A673 (cell line): ENCODE measurements at regions not wholly inside any gene's neighbourhood (a gene's known extent, or its start where the extent isn't known, plus 50 kb on each side); places are given as distances from the start of the nearest gene placed in this dataset.

ENCODE experiments used
- BruUV-seq: library from RNA; stranded (reverse); fragments of 400-500 nt; replicated peaks from 2 replicates; lab custom pipeline; 2021; lab: Mats Ljungman, UMichigan
- CTCF ChIA-PET: fragments of 300-600 bp; sonication (Branson Sonifier 250); formaldehyde crosslinking; loops from one replicate; lab custom pipeline; 2022; ENCODE audit warnings: antibody characterized with exemption; lab: Charles Lee
- POLR2A ChIA-PET: fragments of 300-600 bp; sonication (Branson Sonifier 250); formaldehyde crosslinking; loops from one replicate; lab custom pipeline; 2022; ENCODE audit warnings: antibody characterized with exemption; ENCODE audit not compliant: low non-redundant PET; lab: Charles Lee
- DNase-seq: peaks from one replicate; pipeline ENCODE4 v3.0.0-alpha.2; 2015; ENCODE audit warnings: low spot score
- H3K27ac ChIP-seq: fragments of 200-600 bp; sonication (generic); 2 replicates; pipeline ENCODE4 v1.5.1; 2016; ENCODE audit warnings: mixed run types, low read depth, mild to moderate bottlenecking, mixed read lengths, antibody characterized with exemption, low read length; ENCODE audit not compliant: poor library complexity, severe bottlenecking
- H3K27me3 ChIP-seq: fragments of 200-600 bp; sonication (generic); replicated peaks from 2 replicates; pipeline ENCODE4 v1.6.1; 2017; ENCODE audit warnings: mixed run types, low read depth, mild to moderate bottlenecking, mixed read lengths, antibody characterized with exemption, low read length; ENCODE audit not compliant: insufficient read depth, poor library complexity
- H3K36me3 ChIP-seq: fragments of 200-600 bp; sonication (generic); 2 replicates; pipeline ENCODE4 v1.6.1; 2016; ENCODE audit warnings: mixed run types, mild to moderate bottlenecking, mixed read lengths, antibody characterized with exemption, low read length; ENCODE audit not compliant: insufficient read depth, poor library complexity, severe bottlenecking
- H3K4me1 ChIP-seq: fragments of 200-600 bp; sonication (generic); 2 replicates; pipeline ENCODE4 v1.6.1; 2017; ENCODE audit warnings: mixed run types, mild to moderate bottlenecking, mixed read lengths, antibody characterized with exemption, low read length; ENCODE audit not compliant: insufficient read depth, poor library complexity, severe bottlenecking
- H3K4me3 ChIP-seq: fragments of 200-600 bp; sonication (generic); 2 replicates; pipeline ENCODE4 v1.5.1; 2016; ENCODE audit warnings: low read depth, mixed run types, mild to moderate bottlenecking, mixed read lengths, low read length; ENCODE audit not compliant: poor library complexity, severe bottlenecking
- H3K9me3 ChIP-seq: fragments of 200-600 bp; sonication (generic); 2 replicates; pipeline ENCODE4 v1.6.1; 2016; ENCODE audit warnings: mixed run types, low read depth, mild to moderate bottlenecking, mixed read lengths, antibody characterized with exemption, low read length; ENCODE audit not compliant: poor library complexity, severe bottlenecking
- EZH2 ChIP-seq: fragments of 200-600 bp; sonication (generic); IDR thresholded peaks from 2 replicates; pipeline ENCODE4 v1.6.1; 2017; ENCODE audit warnings: borderline replicate concordance, low read depth, mild to moderate bottlenecking, mixed read lengths, antibody characterized with exemption, low read length; ENCODE audit not compliant: poor library complexity, severe bottlenecking
- intact Hi-C: fragments of 100-400 bp; cut with micrococcal nuclease; formaldehyde crosslinking; loops from one replicate; pipeline ENCODE4 v1.10.0; 2022; ENCODE audit not compliant: unreplicated experiment
- TF ChIP-seq, protein P1 (sequence below): fragments of 300-800, 200-600 bp; sonication (generic); conservative IDR thresholded peaks from 2 replicates; pipeline ENCODE4 v1.5.1; 2017; ENCODE audit warnings: low read depth, mild to moderate bottlenecking, antibody characterized with exemption, low read length, moderate library complexity, mixed read lengths

DNA sequence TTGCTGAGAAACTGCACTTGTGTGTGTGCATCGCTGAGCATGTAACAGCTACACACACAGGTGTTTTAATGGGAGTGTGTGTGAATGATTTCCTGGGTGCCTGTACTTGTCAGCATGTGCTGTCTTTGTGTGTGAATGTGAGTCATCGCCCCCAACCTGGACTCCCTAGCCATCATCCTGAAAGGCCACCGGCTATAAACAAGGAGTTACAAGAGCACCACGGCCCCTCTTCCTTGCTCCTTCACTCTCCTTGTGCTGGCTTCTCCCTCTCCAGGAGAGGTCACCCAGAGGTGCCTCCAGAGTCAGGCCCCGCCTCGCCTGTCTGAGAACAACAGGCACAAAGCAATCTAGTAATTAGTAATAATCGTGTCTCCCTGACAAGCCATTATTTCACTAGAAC lies 419.2 kb downstream of the BUD13 start:
- no peak for DNase-seq
- ChIA-PET POLR2A (no interaction called here), CTCF (no interaction called here)
- no peaks in the 10 kb centered on the region for H3K9me3 ChIP-seq
- H3K4me3 ChIP-seq, result no peak overlapping the region
- intact Hi-C loops, result no loop called here
- H3K4me1 ChIP-seq, result no peaks in the 10 kb centered on the region
- H3K27me3 ChIP-seq, result no peaks in the 10 kb centered on the region
- no peak overlapping the region for H3K27ac ChIP-seq
- BruUV-seq, result no TSS peak
- no peaks in the 10 kb centered on the region for H3K36me3 ChIP-seq
- TF ChIP-seq EZH2, result no peak
- TF ChIP-seq, protein P1, sequence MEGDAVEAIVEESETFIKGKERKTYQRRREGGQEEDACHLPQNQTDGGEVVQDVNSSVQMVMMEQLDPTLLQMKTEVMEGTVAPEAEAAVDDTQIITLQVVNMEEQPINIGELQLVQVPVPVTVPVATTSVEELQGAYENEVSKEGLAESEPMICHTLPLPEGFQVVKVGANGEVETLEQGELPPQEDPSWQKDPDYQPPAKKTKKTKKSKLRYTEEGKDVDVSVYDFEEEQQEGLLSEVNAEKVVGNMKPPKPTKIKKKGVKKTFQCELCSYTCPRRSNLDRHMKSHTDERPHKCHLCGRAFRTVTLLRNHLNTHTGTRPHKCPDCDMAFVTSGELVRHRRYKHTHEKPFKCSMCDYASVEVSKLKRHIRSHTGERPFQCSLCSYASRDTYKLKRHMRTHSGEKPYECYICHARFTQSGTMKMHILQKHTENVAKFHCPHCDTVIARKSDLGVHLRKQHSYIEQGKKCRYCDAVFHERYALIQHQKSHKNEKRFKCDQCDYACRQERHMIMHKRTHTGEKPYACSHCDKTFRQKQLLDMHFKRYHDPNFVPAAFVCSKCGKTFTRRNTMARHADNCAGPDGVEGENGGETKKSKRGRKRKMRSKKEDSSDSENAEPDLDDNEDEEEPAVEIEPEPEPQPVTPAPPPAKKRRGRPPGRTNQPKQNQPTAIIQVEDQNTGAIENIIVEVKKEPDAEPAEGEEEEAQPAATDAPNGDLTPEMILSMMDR, result no peak

DNA sequence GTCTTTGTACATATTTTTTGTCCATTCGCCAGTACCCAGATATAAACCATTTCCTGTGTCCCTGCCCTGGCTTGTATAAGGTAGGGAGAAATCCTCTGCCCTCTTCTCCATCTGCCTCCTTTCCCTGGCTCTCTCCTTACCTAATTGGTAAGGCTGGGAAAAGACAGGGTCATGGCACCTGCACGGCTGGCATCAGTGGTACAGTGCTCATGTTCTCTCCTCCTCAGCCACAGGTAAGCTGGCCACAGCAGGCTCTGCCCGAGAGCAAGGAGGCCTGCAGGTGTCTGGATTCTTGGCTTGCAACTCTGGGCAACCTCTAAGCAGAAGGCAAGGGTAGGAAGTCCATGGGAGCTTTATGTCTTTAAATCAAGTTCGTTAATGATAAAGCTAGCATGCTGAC lies 419.9 kb downstream of the BUD13 start:
- Histone ChIP-seq H3K27me3 (no peaks in the 10 kb centered on the region), H3K4me1 (no peaks in the 10 kb centered on the region), H3K4me3 (no peak overlapping the region), H3K27ac (no peak overlapping the region), H3K36me3 (no peaks in the 10 kb centered on the region), H3K9me3 (no peaks in the 10 kb centered on the region)
- no peak for DNase-seq
- intact Hi-C loops, result no loop called here
- ChIA-PET POLR2A (no interaction called here), CTCF (no interaction called here)
- BruUV-seq, result no TSS peak
- no peak for TF ChIP-seq EZH2
- TF ChIP-seq, protein P1, result no peak

DNA sequence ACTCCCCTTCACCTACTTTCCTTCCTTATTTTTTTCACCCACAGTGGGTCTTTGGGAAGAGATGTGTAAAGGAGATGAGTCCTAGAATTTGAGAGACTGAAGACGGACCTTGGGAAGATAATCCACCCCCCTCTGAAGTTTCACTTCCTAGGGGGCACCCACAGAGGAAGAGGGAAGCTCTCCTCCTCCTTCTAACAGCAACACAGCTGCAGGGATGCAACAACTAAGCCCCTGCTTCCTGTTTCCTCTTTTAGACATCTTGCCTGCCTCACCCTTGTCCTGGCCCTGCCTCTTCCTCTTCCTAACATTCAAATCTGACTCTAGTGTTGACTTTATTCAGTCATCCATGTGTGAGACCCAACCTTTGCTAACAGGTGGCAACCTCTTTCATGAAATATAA lies 424.6 kb downstream of the BUD13 start:
- no TSS peak for BruUV-seq
- CTCF ChIA-PET, result no interaction called here
- TF ChIP-seq EZH2, result no peak
- TF ChIP-seq, protein P1, result no peak

More for the DNA sequence above, 424.6 kb downstream of the BUD13 start:
- H3K9me3 ChIP-seq, result no peaks in the 10 kb centered on the region
- no peaks in the 10 kb centered on the region for H3K36me3 ChIP-seq
- H3K27me3 ChIP-seq, result peaks cover 14% of the 10 kb centered on the region
- POLR2A ChIA-PET, result no interaction called here
- no peak for DNase-seq
- intact Hi-C loops, result no loop called here
- H3K4me3 ChIP-seq, result no peak overlapping the region
- no peak overlapping the region for H3K27ac ChIP-seq
- no peaks in the 10 kb centered on the region for H3K4me1 ChIP-seq
